ENCODE measurements at regions not wholly inside any gene's neighbourhood (a gene's known extent, or its start where the extent isn't known, plus 50 kb on each side); places are given as distances from the start of the nearest gene placed in this dataset.

DNA sequence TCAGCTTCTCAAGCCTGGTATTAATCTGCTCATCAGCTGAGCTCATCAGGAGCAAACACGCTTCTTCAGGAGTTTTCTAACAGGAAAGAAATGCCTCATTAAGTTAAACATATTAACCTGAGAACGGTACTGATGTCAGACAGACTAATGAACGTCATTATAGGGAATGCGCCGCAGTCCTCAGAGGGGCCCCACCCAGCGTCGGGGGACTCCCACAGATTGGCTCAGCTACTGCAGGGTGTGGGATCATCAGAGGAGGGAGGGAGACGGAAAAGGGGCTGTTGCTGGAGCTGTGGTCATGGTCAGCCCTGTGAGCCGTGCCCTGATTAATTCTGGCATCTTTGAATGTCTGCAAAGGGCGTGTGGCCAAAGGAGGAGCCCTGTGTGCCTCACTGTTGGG, 348.5 kb downstream of the PTPRU start:
- H3K27ac Mint-ChIP-seq: no peak overlapping the region
- ATAC-seq (ENCODE audit: low read depth in 2 of 2) (no peak), DNase-seq (no peak)
- Histone ChIP-seq H3K4me3 (ENCODE audit: low read depth, low read length) (no peak overlapping the region), H3K27ac (ENCODE audit: insufficient read depth, low read length, poor library complexity, severe bottlenecking) (no peak overlapping the region), H3K9me3 (ENCODE audit: control insufficient read depth in 2 of 2, low read length in 2 of 2) (no peaks in the 10 kb centered on the region), H3K4me1 (ENCODE audit: control insufficient read depth, insufficient read depth, low read length, poor library complexity, severe bottlenecking) (no peaks in the 10 kb centered on the region), H3K36me3 (ENCODE audit: control insufficient read depth, insufficient read depth, low read length) (no peaks in the 10 kb centered on the region), H3K27me3 (ENCODE audit: control insufficient read depth, insufficient read depth, low read length) (no peaks in the 10 kb centered on the region)
- H3K36me3 Mint-ChIP-seq: no peaks in the 10 kb centered on the region
- H3K4me3 Mint-ChIP-seq: no peak overlapping the region
- H3K4me1 Mint-ChIP-seq: no peaks in the 10 kb centered on the region
- H3K9me3 Mint-ChIP-seq: peaks cover 0 to 6% (median 0%) of the 10 kb centered on the region in 7 donors
- peaks cover 8% of the 10 kb centered on the region for H3K27me3 Mint-ChIP-seq

DNA sequence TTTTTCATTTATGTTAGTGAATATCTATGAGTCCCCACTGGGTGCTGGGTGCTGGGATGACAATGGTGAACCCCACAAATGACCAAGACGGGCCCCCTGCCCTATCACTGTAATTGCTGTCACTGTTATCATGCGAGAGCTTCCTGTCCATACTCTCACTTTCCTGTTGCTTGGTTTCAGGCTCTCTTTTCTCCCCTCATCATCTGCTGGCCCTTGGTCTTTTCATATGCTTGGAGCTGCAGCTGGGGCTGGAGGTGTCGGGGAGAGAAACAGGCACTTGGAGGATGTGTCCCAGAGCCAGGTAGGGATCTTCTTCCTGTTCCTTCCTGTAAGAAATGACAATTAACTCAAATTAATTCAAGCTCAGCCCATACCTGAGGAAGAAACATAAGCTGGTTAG, 348.0 kb downstream of the PTPRU start:
- DNase-seq (no peak), ATAC-seq (ENCODE audit: low read depth in 2 of 2) (no peak)
- peaks cover 0 to 6% (median 0%) of the 10 kb centered on the region in 7 donors for H3K9me3 Mint-ChIP-seq
- no peaks in the 10 kb centered on the region for H3K4me1 Mint-ChIP-seq
- Histone ChIP-seq H3K4me3 (ENCODE audit: low read depth, low read length) (no peak overlapping the region), H3K36me3 (ENCODE audit: control insufficient read depth, insufficient read depth, low read length) (no peaks in the 10 kb centered on the region), H3K4me1 (ENCODE audit: control insufficient read depth, insufficient read depth, low read length, poor library complexity, severe bottlenecking) (no peaks in the 10 kb centered on the region), H3K9me3 (ENCODE audit: control insufficient read depth in 2 of 2, low read length in 2 of 2) (no peaks in the 10 kb centered on the region), H3K27me3 (ENCODE audit: control insufficient read depth, insufficient read depth, low read length) (no peaks in the 10 kb centered on the region), H3K27ac (ENCODE audit: insufficient read depth, low read length, poor library complexity, severe bottlenecking) (no peak overlapping the region)
- H3K36me3 Mint-ChIP-seq: no peaks in the 10 kb centered on the region
- H3K4me3 Mint-ChIP-seq: no peak overlapping the region
- H3K27me3 Mint-ChIP-seq: peaks cover 4% of the 10 kb centered on the region
- no peak overlapping the region for H3K27ac Mint-ChIP-seq

DNA sequence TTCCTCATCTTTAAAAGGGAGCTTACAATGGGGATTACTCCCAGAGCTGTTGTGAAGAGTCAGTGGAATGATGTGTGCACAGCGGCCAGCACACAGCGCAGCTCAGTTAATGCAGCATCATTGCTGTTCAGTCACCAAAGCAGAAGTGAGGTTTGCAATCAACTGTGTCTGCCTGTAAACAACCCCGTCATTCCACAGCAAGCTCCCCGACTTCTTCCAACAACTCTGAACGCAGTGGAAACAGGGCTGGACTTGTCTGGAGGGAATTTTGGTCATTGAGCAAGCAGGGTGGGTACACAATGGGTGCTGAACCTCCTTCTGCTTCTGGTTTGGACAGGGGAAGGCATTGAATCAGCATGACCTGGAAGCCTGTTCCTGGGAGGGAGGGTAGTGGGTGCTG, 347.4 kb downstream of the PTPRU start:
- ATAC-seq (ENCODE audit: low read depth in 2 of 2): no peak
- H3K27ac Mint-ChIP-seq: no peak overlapping the region
- no peaks in the 10 kb centered on the region for H3K4me1 ChIP-seq (ENCODE audit: control insufficient read depth, insufficient read depth, low read length, poor library complexity, severe bottlenecking)
- H3K9me3 Mint-ChIP-seq: peaks cover 0 to 6% (median 0%) of the 10 kb centered on the region in 7 donors
- no peak overlapping the region for H3K27ac ChIP-seq (ENCODE audit: insufficient read depth, low read length, poor library complexity, severe bottlenecking)
- no peak overlapping the region for H3K4me3 Mint-ChIP-seq
- peaks cover 4% of the 10 kb centered on the region for H3K27me3 Mint-ChIP-seq
- no peaks in the 10 kb centered on the region for H3K27me3 ChIP-seq (ENCODE audit: control insufficient read depth, insufficient read depth, low read length)
- H3K4me1 Mint-ChIP-seq: no peaks in the 10 kb centered on the region
- no peak overlapping the region for H3K4me3 ChIP-seq (ENCODE audit: low read depth, low read length)
- no peaks in the 10 kb centered on the region for H3K9me3 ChIP-seq (ENCODE audit: control insufficient read depth in 2 of 2, low read length in 2 of 2)
- no peaks in the 10 kb centered on the region for H3K36me3 Mint-ChIP-seq
- H3K36me3 ChIP-seq (ENCODE audit: control insufficient read depth, insufficient read depth, low read length): no peaks in the 10 kb centered on the region
- no peak for DNase-seq

DNA sequence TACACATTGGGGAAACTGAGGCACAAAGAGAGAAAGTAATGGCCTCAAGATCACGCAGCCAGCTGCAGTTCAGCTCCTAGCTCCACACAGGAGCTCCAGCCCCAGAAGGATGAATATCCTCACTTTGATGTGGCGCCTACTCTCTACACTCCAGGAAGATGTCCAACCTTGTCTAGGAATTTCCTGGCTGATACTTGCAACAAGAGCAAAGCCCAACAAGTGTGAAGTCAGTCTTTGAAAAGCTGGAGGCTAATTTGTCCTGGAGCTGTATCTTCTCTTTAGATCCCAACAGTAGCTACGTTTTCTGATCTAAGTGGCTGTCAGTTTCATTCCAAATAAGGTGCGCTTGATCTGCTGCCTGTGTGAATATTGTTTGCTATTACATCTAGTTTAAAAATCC, 344.9 kb downstream of the PTPRU start:
- DNase-seq (no peak), ATAC-seq (ENCODE audit: low read depth in 2 of 2) (no peak)
- H3K4me3 Mint-ChIP-seq: no peak overlapping the region
- no peaks in the 10 kb centered on the region for H3K36me3 ChIP-seq (ENCODE audit: control insufficient read depth, insufficient read depth, low read length)
- H3K27me3 ChIP-seq (ENCODE audit: control insufficient read depth, insufficient read depth, low read length): no peaks in the 10 kb centered on the region
- H3K9me3 Mint-ChIP-seq: peaks cover 0 to 2% (median 0%) of the 10 kb centered on the region in 7 donors
- no peaks in the 10 kb centered on the region for H3K9me3 ChIP-seq (ENCODE audit: control insufficient read depth in 2 of 2, low read length in 2 of 2)
- no peaks in the 10 kb centered on the region for H3K4me1 ChIP-seq (ENCODE audit: control insufficient read depth, insufficient read depth, low read length, poor library complexity, severe bottlenecking)
- no peaks in the 10 kb centered on the region for H3K36me3 Mint-ChIP-seq
- no peaks in the 10 kb centered on the region for H3K27me3 Mint-ChIP-seq
- no peak overlapping the region for H3K27ac ChIP-seq (ENCODE audit: insufficient read depth, low read length, poor library complexity, severe bottlenecking)
- no peaks in the 10 kb centered on the region for H3K4me1 Mint-ChIP-seq
- H3K4me3 ChIP-seq (ENCODE audit: low read depth, low read length): no peak overlapping the region
- no peak overlapping the region for H3K27ac Mint-ChIP-seq

DNA sequence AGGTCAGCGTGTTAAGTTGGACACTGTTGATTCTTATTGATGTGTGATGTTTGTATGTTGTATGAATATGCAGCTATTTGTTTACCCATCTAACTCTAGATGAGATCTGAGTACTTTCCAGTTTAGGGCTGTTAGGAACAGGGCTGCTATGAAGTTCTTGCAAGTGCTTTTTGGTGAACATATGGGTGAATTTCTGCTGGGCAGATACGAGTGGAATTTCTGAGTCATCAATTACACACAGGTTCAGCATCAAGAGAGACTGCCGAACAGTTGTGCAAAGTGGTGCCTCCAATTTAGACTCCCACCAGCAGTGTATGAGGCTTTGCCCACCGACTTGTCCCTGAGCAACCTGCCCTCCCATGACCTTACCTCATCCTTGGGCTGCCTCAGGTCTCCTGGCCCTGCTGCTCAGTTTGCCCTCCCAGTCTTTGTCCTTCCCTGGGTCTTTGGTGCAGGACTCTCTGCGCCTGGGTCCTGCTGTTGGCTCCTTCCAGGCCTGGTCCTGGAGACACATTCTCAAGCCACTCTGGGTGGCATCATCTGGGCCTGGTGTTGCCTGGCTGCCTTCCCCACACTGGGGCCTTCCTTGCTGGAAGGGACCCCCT, 343.6 kb downstream of the PTPRU start:
- H3K9me3 Mint-ChIP-seq: peaks cover 0 to 2% (median 0%) of the 10 kb centered on the region in 7 donors
- no peaks in the 10 kb centered on the region for H3K4me1 Mint-ChIP-seq
- Histone ChIP-seq H3K4me1 (ENCODE audit: control insufficient read depth, insufficient read depth, low read length, poor library complexity, severe bottlenecking) (no peaks in the 10 kb centered on the region), H3K36me3 (ENCODE audit: control insufficient read depth, insufficient read depth, low read length) (no peaks in the 10 kb centered on the region), H3K27me3 (ENCODE audit: control insufficient read depth, insufficient read depth, low read length) (no peaks in the 10 kb centered on the region), H3K9me3 (ENCODE audit: control insufficient read depth in 2 of 2, low read length in 2 of 2) (no peaks in the 10 kb centered on the region), H3K27ac (ENCODE audit: insufficient read depth, low read length, poor library complexity, severe bottlenecking) (no peak overlapping the region), H3K4me3 (ENCODE audit: low read depth, low read length) (no peak overlapping the region)
- no peak overlapping the region for H3K4me3 Mint-ChIP-seq
- no peaks in the 10 kb centered on the region for H3K27me3 Mint-ChIP-seq
- H3K36me3 Mint-ChIP-seq: no peaks in the 10 kb centered on the region
- no peak for DNase-seq
- no peak for ATAC-seq (ENCODE audit: low read depth in 2 of 2)
- H3K27ac Mint-ChIP-seq: no peak overlapping the region

DNA sequence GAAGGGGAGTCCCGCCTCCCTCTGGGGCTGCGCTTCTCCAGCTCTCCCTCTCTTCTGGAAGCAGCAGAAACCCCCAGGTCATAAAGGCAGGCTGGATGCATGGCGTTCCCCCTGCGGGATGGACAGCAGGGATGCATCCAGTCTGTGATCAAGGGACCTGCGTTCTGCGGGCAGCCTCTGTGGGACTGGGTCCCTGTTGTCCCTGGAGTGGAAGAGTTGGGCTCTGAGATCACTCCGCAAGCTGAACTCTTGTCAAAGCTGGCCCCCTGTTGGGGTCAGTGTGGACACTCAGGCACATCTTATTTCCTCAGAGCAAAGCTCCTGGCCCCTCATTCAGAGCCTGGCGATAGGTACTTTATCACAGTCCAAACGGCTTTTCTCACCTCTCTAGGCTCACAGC, 341.2 kb downstream of the PTPRU start:
- peaks cover 0 to 1% (median 0%) of the 10 kb centered on the region in 7 donors for H3K9me3 Mint-ChIP-seq
- H3K27ac ChIP-seq (ENCODE audit: insufficient read depth, low read length, poor library complexity, severe bottlenecking): no peak overlapping the region
- no peaks in the 10 kb centered on the region for H3K4me1 Mint-ChIP-seq
- no peaks in the 10 kb centered on the region for H3K27me3 ChIP-seq (ENCODE audit: control insufficient read depth, insufficient read depth, low read length)
- no peak overlapping the region for H3K4me3 ChIP-seq (ENCODE audit: low read depth, low read length)
- H3K9me3 ChIP-seq (ENCODE audit: control insufficient read depth in 2 of 2, low read length in 2 of 2): no peaks in the 10 kb centered on the region
- no peak overlapping the region for H3K4me3 Mint-ChIP-seq
- H3K36me3 ChIP-seq (ENCODE audit: control insufficient read depth, insufficient read depth, low read length): no peaks in the 10 kb centered on the region
- DNase-seq (no peak), ATAC-seq (ENCODE audit: low read depth in 2 of 2) (no peak)
- no peak overlapping the region for H3K27ac Mint-ChIP-seq
- no peaks in the 10 kb centered on the region for H3K27me3 Mint-ChIP-seq
- no peaks in the 10 kb centered on the region for H3K36me3 Mint-ChIP-seq
- H3K4me1 ChIP-seq (ENCODE audit: control insufficient read depth, insufficient read depth, low read length, poor library complexity, severe bottlenecking): no peaks in the 10 kb centered on the region

DNA sequence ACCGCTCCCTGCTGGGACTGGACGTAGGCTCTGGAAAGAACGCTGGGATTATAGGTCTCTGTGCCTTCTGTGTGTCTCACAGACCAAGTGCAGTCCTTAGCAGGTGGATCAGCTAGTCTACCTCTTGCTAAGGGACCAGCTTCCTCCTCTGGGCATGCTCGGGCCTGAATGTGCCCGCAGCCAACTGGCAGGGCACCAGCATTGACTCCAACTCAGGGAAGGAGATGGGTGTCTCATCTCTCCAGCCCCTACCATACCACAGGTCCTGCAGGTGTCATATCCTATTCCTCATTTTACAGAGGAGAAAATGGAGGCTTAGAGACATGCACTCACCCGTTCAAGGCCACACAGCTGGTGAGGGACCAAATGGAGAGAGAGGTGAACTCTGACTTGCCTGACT, 340.2 kb downstream of the PTPRU start:
- H3K4me3 Mint-ChIP-seq: no peak overlapping the region
- no peaks in the 10 kb centered on the region for H3K36me3 Mint-ChIP-seq
- Histone ChIP-seq H3K27me3 (ENCODE audit: control insufficient read depth, insufficient read depth, low read length) (no peaks in the 10 kb centered on the region), H3K9me3 (ENCODE audit: control insufficient read depth in 2 of 2, low read length in 2 of 2) (no peaks in the 10 kb centered on the region), H3K27ac (ENCODE audit: insufficient read depth, low read length, poor library complexity, severe bottlenecking) (no peak overlapping the region), H3K36me3 (ENCODE audit: control insufficient read depth, insufficient read depth, low read length) (no peaks in the 10 kb centered on the region), H3K4me3 (ENCODE audit: low read depth, low read length) (no peak overlapping the region), H3K4me1 (ENCODE audit: control insufficient read depth, insufficient read depth, low read length, poor library complexity, severe bottlenecking) (no peaks in the 10 kb centered on the region)
- H3K27ac Mint-ChIP-seq: no peak overlapping the region
- H3K27me3 Mint-ChIP-seq: no peaks in the 10 kb centered on the region
- H3K9me3 Mint-ChIP-seq: peaks cover 0 to 1% (median 0%) of the 10 kb centered on the region in 7 donors
- ATAC-seq (ENCODE audit: low read depth in 2 of 2) (no peak), DNase-seq (no peak)
- no peaks in the 10 kb centered on the region for H3K4me1 Mint-ChIP-seq

DNA sequence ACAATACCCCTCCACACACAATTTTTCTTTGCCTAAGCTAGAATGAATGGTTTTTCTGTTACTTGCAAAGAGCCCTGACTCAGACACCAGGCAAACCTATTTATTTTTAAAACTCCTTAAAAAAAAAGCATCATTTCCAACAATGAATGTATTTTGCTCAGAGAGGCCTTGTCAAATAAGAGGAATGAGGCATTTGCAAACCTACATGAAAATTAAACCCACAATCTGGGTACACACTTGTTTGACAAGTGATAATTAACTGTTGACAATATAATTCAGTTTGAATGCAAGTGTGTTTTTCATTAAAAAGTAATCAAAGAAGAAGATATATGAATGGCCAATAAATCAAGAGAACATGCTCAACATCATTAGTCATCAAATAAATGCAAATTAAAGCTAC, 339.5 kb downstream of the PTPRU start:
- Histone ChIP-seq H3K4me1 (ENCODE audit: control insufficient read depth, insufficient read depth, low read length, poor library complexity, severe bottlenecking) (no peaks in the 10 kb centered on the region), H3K4me3 (ENCODE audit: low read depth, low read length) (no peak overlapping the region), H3K36me3 (ENCODE audit: control insufficient read depth, insufficient read depth, low read length) (no peaks in the 10 kb centered on the region), H3K27me3 (ENCODE audit: control insufficient read depth, insufficient read depth, low read length) (no peaks in the 10 kb centered on the region), H3K27ac (ENCODE audit: insufficient read depth, low read length, poor library complexity, severe bottlenecking) (no peak overlapping the region), H3K9me3 (ENCODE audit: control insufficient read depth in 2 of 2, low read length in 2 of 2) (no peaks in the 10 kb centered on the region)
- no peaks in the 10 kb centered on the region for H3K27me3 Mint-ChIP-seq
- H3K9me3 Mint-ChIP-seq: peaks cover 0 to 1% (median 0%) of the 10 kb centered on the region in 7 donors
- no peaks in the 10 kb centered on the region for H3K36me3 Mint-ChIP-seq
- no peak for ATAC-seq (ENCODE audit: low read depth in 2 of 2)
- no peaks in the 10 kb centered on the region for H3K4me1 Mint-ChIP-seq
- DNase-seq: no peak
- H3K4me3 Mint-ChIP-seq: no peak overlapping the region
- no peak overlapping the region for H3K27ac Mint-ChIP-seq
